Upper lobe of left lung (tissue), 6 donors: ENCODE measurements at regions not wholly inside any gene's neighbourhood (a gene's known extent, or its start where the extent isn't known, plus 50 kb on each side); places are given as distances from the start of the nearest gene placed in this dataset.

Source experiments
- ATAC-seq, 2 donors: fragments of 200-7000 bp; cut with Tn5 transposase; one replicate each; pipeline ENCODE4 v1.9.1; 2022; ENCODE audit warnings: mild to moderate bottlenecking in 2 of 2, moderate library complexity in 2 of 2; ENCODE audit not compliant: low FRiP score in 2 of 2
- DNase-seq, 2 donors: peaks; one replicate each; pipeline ENCODE4 v3.0.0-alpha.2; 2019 to 2020
- H3K27ac ChIP-seq, 4 donors: fragments of 200-600 bp; sonication (generic); one replicate each; pipeline ENCODE4 v1.5.1; 2016 to 2019
- H3K27me3 ChIP-seq, 4 donors: fragments of 200-600 bp; sonication (generic); one replicate each; pipeline ENCODE4 v1.5.1; 2017 to 2019
- H3K36me3 ChIP-seq, 4 donors: fragments of 200-600 bp; sonication (generic); one replicate each; pipeline ENCODE4 v1.5.1; 2016 to 2019
- H3K4me1 ChIP-seq, 4 donors: fragments of 200-600 bp; sonication (generic); one replicate each; pipeline ENCODE4 v1.5.1; 2018 to 2019
- H3K4me3 ChIP-seq, 4 donors: fragments of 200-600 bp; sonication (generic); one replicate each; pipeline ENCODE4 v1.5.1; 2017 to 2019; ENCODE audit warnings: mild to moderate bottlenecking in 2 of 4, moderate library complexity in 1 of 4
- H3K9me3 ChIP-seq, 4 donors: fragments of 200-600 bp; sonication (generic); one replicate each; pipeline ENCODE4 v1.5.1; 2018 to 2019
- EP300 ChIP-seq, 4 donors: sonication (generic); formaldehyde crosslinking; IDR thresholded peaks; one replicate each; pipeline ENCODE4 v1.5.1; 2017; ENCODE audit warnings: antibody characterized with exemption in 4 of 4, control low read depth in 2 of 4
- POLR2A ChIP-seq, 4 donors: fragments of 450-650 bp; IDR thresholded peaks; one replicate each; pipeline ENCODE4 v1.5.1; 2016 to 2017; ENCODE audit warnings: antibody characterized with exemption in 4 of 4, mild to moderate bottlenecking in 2 of 4
- POLR2AphosphoS5 ChIP-seq, 2 donors: sonication (generic); formaldehyde crosslinking; IDR thresholded peaks; one replicate each; pipeline ENCODE4 v1.5.1; 2017; ENCODE audit warnings: antibody characterized with exemption in 2 of 2
- WGBS, 2 donors: methylation state at CpG; one replicate each; pipeline ENCODE4 v1.1.5; 2017 to 2018; 5-methylcytosine and 5-hydroxymethylcytosine counted together
- TF ChIP-seq, protein P1 (sequence below), 6 experiments: fragments of 450-650 bp in 4 of 6; fragments of 200-600 bp in 2 of 6; sonication (generic) in 2 of 6; IDR thresholded peaks; one replicate each; pipeline ENCODE4 v1.5.1; 2016 to 2019; ENCODE audit warnings: antibody characterized with exemption in 6 of 6
- donor health status: DM: no; HTN: no; CAD: no; lungs with moderate emphysema.
- donor health status: DM: no; HTN: yes; CAD: no; lungs with severe emphysema.

DNA sequence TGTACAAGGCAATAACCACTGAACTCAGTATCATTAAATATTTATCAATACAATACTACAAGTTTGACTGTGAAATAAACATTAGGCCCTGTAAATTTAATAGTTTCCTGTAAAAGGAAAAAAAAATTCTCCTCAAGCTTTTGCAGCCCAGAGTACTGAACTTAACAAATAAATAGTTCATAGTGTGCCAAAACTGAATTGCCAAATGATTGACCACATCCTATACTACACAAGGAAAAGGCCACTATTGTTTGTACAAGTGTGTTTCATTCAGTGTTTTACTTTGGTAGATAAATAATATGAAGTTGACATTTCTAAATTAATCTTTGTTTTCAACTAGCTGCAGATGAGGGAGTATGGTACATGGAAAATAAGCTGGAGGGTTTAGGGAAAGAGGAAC is 379.6 kb downstream of the FLRT2 start:
- H3K27me3 ChIP-seq: no peaks in the 10 kb centered on the region
- no peak for DNase-seq
- H3K4me3 ChIP-seq: no peak overlapping the region
- TF ChIP-seq POLR2AphosphoS5 (IDR thresholded peaks at IDR 0.05): no peak
- no peak for TF ChIP-seq POLR2A (IDR thresholded peaks at IDR 0.05)
- TF ChIP-seq, protein P1, sequence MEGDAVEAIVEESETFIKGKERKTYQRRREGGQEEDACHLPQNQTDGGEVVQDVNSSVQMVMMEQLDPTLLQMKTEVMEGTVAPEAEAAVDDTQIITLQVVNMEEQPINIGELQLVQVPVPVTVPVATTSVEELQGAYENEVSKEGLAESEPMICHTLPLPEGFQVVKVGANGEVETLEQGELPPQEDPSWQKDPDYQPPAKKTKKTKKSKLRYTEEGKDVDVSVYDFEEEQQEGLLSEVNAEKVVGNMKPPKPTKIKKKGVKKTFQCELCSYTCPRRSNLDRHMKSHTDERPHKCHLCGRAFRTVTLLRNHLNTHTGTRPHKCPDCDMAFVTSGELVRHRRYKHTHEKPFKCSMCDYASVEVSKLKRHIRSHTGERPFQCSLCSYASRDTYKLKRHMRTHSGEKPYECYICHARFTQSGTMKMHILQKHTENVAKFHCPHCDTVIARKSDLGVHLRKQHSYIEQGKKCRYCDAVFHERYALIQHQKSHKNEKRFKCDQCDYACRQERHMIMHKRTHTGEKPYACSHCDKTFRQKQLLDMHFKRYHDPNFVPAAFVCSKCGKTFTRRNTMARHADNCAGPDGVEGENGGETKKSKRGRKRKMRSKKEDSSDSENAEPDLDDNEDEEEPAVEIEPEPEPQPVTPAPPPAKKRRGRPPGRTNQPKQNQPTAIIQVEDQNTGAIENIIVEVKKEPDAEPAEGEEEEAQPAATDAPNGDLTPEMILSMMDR (IDR thresholded peaks at IDR 0.05): no peak
- TF ChIP-seq EP300 (IDR thresholded peaks at IDR 0.05): no peak
- no peak for ATAC-seq
- no peak overlapping the region for H3K27ac ChIP-seq
- no peaks in the 10 kb centered on the region for H3K36me3 ChIP-seq
- no peaks in the 10 kb centered on the region for H3K9me3 ChIP-seq
- no peaks in the 10 kb centered on the region for H3K4me1 ChIP-seq

DNA sequence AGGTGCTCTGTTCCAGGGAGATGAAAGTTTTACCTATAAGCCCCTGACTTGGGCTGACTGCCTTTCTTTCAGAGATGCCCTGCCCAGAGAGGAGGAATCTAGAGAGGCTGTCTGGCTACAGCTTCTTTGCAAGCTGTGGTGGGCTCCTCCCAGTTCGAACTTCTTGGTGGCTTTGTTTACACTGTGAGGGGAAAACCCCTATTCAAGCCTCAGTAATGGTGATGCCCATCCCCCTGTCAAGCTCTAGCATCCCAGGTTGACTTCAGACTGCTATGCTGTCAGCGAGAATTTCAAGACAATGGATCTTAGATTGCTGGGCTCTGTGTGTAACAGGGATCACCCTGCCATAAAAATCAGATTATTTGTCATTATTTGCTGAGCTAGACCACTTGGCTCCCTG is 377.6 kb downstream of the FLRT2 start:
- no peak for ATAC-seq

DNA sequence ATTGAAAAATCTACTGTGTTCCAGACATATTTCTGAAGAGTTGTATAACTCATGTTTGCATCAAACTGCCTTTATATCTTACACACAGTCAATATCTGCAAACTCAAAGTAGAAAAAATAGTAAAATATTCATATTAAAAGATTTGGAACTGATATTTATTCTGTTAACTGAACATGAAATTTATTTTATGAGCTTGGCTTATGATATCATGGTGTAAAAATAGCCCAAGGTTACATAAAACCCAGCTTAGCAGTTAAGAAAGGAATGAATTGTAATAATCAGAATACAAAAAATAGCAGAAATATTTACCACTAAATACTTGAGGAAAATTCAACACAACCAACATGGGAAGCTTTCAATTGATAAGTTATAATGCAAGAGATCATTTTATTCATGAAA is 367.9 kb downstream of the FLRT2 start:
- Histone ChIP-seq H3K4me1 (no peaks in the 10 kb centered on the region), H3K27me3 (no peaks in the 10 kb centered on the region), H3K9me3 (no peaks in the 10 kb centered on the region), H3K27ac (no peak overlapping the region), H3K36me3 (no peaks in the 10 kb centered on the region), H3K4me3 (no peak overlapping the region)
- no peak for TF ChIP-seq POLR2AphosphoS5 (IDR thresholded peaks at IDR 0.05)
- TF ChIP-seq EP300 (IDR thresholded peaks at IDR 0.05): no peak
- TF ChIP-seq, protein P1 (IDR thresholded peaks at IDR 0.05): no peak
- TF ChIP-seq POLR2A (IDR thresholded peaks at IDR 0.05): no peak
- DNase-seq: no peak
- ATAC-seq: no peak

More for the DNA sequence above, 377.6 kb downstream of the FLRT2 start:
- 53 to 100% methylated on average over 1 to 2 of the region's 2 CpGs for WGBS, 2 donors
- H3K4me3 ChIP-seq: no peak overlapping the region
- no peaks in the 10 kb centered on the region for H3K4me1 ChIP-seq
- TF ChIP-seq POLR2AphosphoS5 (IDR thresholded peaks at IDR 0.05): no peak
- TF ChIP-seq, protein P1 (IDR thresholded peaks at IDR 0.05): no peak
- no peak for TF ChIP-seq EP300 (IDR thresholded peaks at IDR 0.05)
- no peak for TF ChIP-seq POLR2A (IDR thresholded peaks at IDR 0.05)
- H3K27ac ChIP-seq: no peak overlapping the region
- no peaks in the 10 kb centered on the region for H3K9me3 ChIP-seq
- H3K36me3 ChIP-seq: no peaks in the 10 kb centered on the region
- no peaks in the 10 kb centered on the region for H3K27me3 ChIP-seq
- DNase-seq: no peak

DNA sequence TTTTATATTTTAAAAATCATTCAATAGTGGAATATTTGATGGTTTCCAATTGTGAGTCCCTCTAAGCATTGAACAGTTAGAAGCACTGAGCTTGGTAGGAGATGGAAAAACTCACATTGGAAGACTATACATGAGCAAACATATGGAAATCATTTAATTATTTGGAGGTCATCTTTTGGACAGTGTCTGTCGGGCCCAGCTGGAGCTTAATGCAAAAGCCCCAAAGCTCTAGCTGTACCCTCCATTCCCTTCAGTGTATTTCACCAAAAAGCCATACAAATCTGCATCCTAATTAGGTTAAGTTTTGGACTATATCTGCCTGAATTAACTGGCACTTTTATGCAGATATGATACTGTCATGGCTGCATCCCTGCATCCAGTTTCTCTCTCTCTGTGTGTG is 365.7 kb downstream of the FLRT2 start:
- Histone ChIP-seq H3K27me3 (no peaks in the 10 kb centered on the region), H3K36me3 (no peaks in the 10 kb centered on the region), H3K9me3 (no peaks in the 10 kb centered on the region), H3K4me3 (no peak overlapping the region), H3K27ac (no peak overlapping the region), H3K4me1 (no peaks in the 10 kb centered on the region)
- ATAC-seq (no peak), DNase-seq (no peak)
- TF ChIP-seq, protein P1 (IDR thresholded peaks at IDR 0.05): no peak
- TF ChIP-seq POLR2AphosphoS5 (IDR thresholded peaks at IDR 0.05): no peak
- WGBS, 2 donors: 84 to 85% methylated on average over 1 of the region's 1 CpG

DNA sequence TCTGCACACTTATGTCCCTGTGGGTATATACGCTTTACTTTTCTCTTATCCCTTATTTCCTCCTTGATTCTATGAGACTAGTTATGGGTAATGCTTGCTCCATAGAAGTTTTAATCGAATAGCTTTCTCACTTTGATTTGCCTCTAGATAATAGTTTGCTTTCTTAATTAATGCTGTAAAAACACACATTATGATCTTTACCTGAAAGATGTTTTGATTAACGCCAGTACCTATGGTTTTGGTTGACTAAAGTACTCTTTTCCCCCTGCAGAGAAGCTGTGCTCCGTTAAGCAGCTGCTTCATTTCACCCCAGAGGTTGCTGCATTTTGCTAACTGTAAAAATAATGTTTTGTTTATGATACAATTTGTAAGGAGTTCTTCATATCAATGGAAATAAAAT is 362.3 kb downstream of the FLRT2 start:
- Histone ChIP-seq H3K4me1 (no peaks in the 10 kb centered on the region), H3K4me3 (no peak overlapping the region), H3K27ac (no peak overlapping the region), H3K36me3 (no peaks in the 10 kb centered on the region), H3K9me3 (no peaks in the 10 kb centered on the region), H3K27me3 (no peaks in the 10 kb centered on the region)
- WGBS, 2 donors: 76 to 83% methylated on average over 4 of the region's 4 CpGs
- no peak for TF ChIP-seq POLR2A (IDR thresholded peaks at IDR 0.05)
- TF ChIP-seq, protein P1 (IDR thresholded peaks at IDR 0.05): no peak
- no peak for TF ChIP-seq POLR2AphosphoS5 (IDR thresholded peaks at IDR 0.05)
- TF ChIP-seq EP300 (IDR thresholded peaks at IDR 0.05): no peak
- DNase-seq: no peak
- ATAC-seq: no peak
